T47D (cell line): ENCODE measurements at regions not wholly inside any gene's neighbourhood (a gene's known extent, or its start where the extent isn't known, plus 50 kb on each side); places are given as distances from the start of the nearest gene placed in this dataset.

Experiments used
- DNase-seq, 2 experiments: peaks; one replicate each; pipeline versions ENCODE4 v3.0.0 to v3.0.0-alpha.2; 2011 to 2012; ENCODE audit warnings: low read depth in 1 of 2, low spot score in 1 of 2
- JUND ChIP-seq: IDR thresholded peaks from 2 replicates; pipeline ENCODE4 v1.6.1; 2012; ENCODE audit warnings: low read depth
- in situ Hi-C: cut with HindIII; loops from 2 replicates; pipeline ENCODE4 v1.10.0; 2016; ENCODE audit warnings: low sequenced_read_pairs, low pct_unique_long_range_greater_than_20kb

- no peak for TF ChIP-seq JUND
- in situ Hi-C loops = no loop called here
- DNase-seq = no peak
Measured at GRCh38 chr13:79695754-79696153, 214.8 kb downstream of the NDFIP2 start.

- TF ChIP-seq JUND = no peak
- no peak for DNase-seq
- in situ Hi-C loops = no loop called here
Measured at GRCh38 chr13:79692846-79693245, 211.9 kb downstream of the NDFIP2 start.

- DNase-seq = no peak
- in situ Hi-C loops = no loop called here
- no peak for TF ChIP-seq JUND
Measured at GRCh38 chr13:79691826-79692225, 210.9 kb downstream of the NDFIP2 start.

GRCh38 chr13:79688741-79689140 lies 207.8 kb downstream of the NDFIP2 start:
- TF ChIP-seq JUND = no peak
- in situ Hi-C loops = no loop called here
- no peak for DNase-seq

- TF ChIP-seq JUND = no peak
- DNase-seq = no peak
- in situ Hi-C loops = no loop called here
Measured at GRCh38 chr13:79686441-79686840, 205.5 kb downstream of the NDFIP2 start.

GRCh38 chr13:79684371-79684770 lies 203.4 kb downstream of the NDFIP2 start:
- in situ Hi-C loops = no loop called here
- no peak for DNase-seq
- TF ChIP-seq JUND = no peak

- no peak for TF ChIP-seq JUND
- in situ Hi-C loops = no loop called here
- DNase-seq = no peak
Measured at GRCh38 chr13:79682164-79682563, 201.2 kb downstream of the NDFIP2 start.

- peak in 1 of 2 experiments; percentile 9 for DNase-seq
- TF ChIP-seq JUND = no peak
- in situ Hi-C loops = no loop called here
Measured at GRCh38 chr13:79681069-79681468, 200.1 kb downstream of the NDFIP2 start.

GRCh38 chr13:79680485-79680884 lies 199.5 kb downstream of the NDFIP2 start:
- DNase-seq = no peak
- TF ChIP-seq JUND = no peak
- in situ Hi-C loops = no loop called here

GRCh38 chr13:79679334-79679733 lies 198.4 kb downstream of the NDFIP2 start:
- peak in 1 of 2 experiments; percentile 75 for DNase-seq
- in situ Hi-C loops = no loop called here
- TF ChIP-seq JUND = no peak

GRCh38 chr13:79678100-79678499 lies 197.1 kb downstream of the NDFIP2 start:
- DNase-seq = no peak
- TF ChIP-seq JUND = no peak
- in situ Hi-C loops = no loop called here

- in situ Hi-C loops = no loop called here
- TF ChIP-seq JUND = no peak
- peak in 1 of 2 experiments; percentile 15 for DNase-seq
Measured at GRCh38 chr13:79675931-79676660, 195.1 kb downstream of the NDFIP2 start.

- in situ Hi-C loops = no loop called here
- TF ChIP-seq JUND = no peak
- DNase-seq = no peak
Measured at GRCh38 chr13:79674765-79675515, 194.0 kb downstream of the NDFIP2 start.
